ENCODE measurements at regions not wholly inside any gene's neighbourhood (a gene's known extent, or its start where the extent isn't known, plus 50 kb on each side); places are given as distances from the start of the nearest gene placed in this dataset.

DNA sequence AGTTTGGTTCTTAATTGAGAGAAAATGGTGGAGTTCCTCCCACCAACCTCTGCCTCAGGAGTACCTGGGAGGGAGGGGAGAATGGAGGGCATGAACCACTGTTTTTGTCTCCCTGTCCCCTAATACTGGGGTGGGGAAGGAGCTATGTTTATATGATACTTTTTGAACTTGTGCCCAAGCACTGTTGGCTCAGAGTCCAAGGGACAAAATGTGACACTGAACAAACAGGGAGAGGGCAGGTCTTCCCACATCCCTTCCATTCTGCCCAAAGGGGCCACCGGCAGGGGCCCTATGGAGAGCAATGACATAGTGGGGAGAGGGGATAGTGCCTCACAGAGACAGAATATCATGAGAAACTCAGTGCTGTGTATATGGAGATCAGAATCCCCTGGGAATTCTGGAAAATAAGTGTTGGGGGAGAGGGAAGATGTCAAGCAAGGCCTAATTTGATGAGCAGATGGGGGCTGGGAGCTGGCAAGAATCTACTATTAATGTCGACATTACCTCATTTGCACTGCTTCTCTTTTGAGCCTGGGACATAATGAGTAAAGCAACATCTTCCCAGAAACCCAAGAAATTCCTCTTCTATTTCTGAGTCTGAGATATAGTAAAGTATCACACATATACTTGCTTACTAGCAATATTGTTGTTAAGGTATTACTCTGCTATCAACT is 180.6 kb downstream of the CYP26A1 start:
- H3K27ac ChIP-seq (ENCODE audit: low read depth, low read length) = no peak overlapping the region
- no peak overlapping the region for H3K9ac ChIP-seq (ENCODE audit: low read depth in 1 of 2, low read length in 2 of 2)
- H3K27me3 ChIP-seq (ENCODE audit: control insufficient read depth in 1 of 2, insufficient read depth in 2 of 2, low read length in 2 of 2) = no peaks in the 10 kb centered on the region
- H3K4me3 ChIP-seq (ENCODE audit: low read depth in 1 of 2, low read length in 2 of 2) = no peak overlapping the region
- no peaks in the 10 kb centered on the region for H3K9me3 ChIP-seq (ENCODE audit: control insufficient read depth in 1 of 2, low read length in 2 of 2)
- H3K36me3 ChIP-seq (ENCODE audit: control insufficient read depth in 1 of 2, insufficient read depth in 2 of 2, low read length in 2 of 2) = no peaks in the 10 kb centered on the region
- H3K4me1 ChIP-seq (ENCODE audit: control insufficient read depth in 1 of 2, insufficient read depth in 2 of 2, low read length in 2 of 2) = no peaks in the 10 kb centered on the region

DNA sequence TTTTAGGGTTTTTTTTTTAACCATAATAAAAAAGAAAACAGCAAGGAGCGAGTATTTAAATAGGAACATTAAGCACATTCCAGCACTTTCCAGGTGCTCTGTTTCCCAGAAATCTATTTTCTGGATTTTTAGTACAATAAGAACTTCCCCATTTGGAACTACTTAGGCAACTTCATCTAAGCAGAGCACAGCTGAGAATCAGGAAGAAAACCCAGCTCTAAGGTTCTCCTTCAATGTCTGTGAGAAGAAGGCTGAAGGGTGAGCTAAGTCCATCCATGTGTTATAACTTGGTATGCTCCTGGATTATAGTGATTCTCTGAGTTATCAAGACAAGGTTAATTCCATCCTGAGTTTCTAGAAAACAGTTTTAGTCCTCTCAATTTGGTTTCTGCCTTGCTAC is 181.9 kb downstream of the CYP26A1 start:
- no peaks in the 10 kb centered on the region for H3K4me1 ChIP-seq (ENCODE audit: control insufficient read depth in 1 of 2, insufficient read depth in 2 of 2, low read length in 2 of 2)
- H3K4me3 ChIP-seq (ENCODE audit: low read depth in 1 of 2, low read length in 2 of 2) = no peak overlapping the region
- no peak overlapping the region for H3K27ac ChIP-seq (ENCODE audit: low read depth, low read length)
- no peaks in the 10 kb centered on the region for H3K9me3 ChIP-seq (ENCODE audit: control insufficient read depth in 1 of 2, low read length in 2 of 2)
- no peaks in the 10 kb centered on the region for H3K27me3 ChIP-seq (ENCODE audit: control insufficient read depth in 1 of 2, insufficient read depth in 2 of 2, low read length in 2 of 2)
- H3K36me3 ChIP-seq (ENCODE audit: control insufficient read depth in 1 of 2, insufficient read depth in 2 of 2, low read length in 2 of 2) = no peaks in the 10 kb centered on the region
- H3K9ac ChIP-seq (ENCODE audit: low read depth in 1 of 2, low read length in 2 of 2) = no peak overlapping the region

All from duodenal mucosa (tissue), 2 donors.